ENCODE measurements at regions not wholly inside any gene's neighbourhood (a gene's known extent, or its start where the extent isn't known, plus 50 kb on each side); places are given as distances from the start of the nearest gene placed in this dataset.

DNA sequence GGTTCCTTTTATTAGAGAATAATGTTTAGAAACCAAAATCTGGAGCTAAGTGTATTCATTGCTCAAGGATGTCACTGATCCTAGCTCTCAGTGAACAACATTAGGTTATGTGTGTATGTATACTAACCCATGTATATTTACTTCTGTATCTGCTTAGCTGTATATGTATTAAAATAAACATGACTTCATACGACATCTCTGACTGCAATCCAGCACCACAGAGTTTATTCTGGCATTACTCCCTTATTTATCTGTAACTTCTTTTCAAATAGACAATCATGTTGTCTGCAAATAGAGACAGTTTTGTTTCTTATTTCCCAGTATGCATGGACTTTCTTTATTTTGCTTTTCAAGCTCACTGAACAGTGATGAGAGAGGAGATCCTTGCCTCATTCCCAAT lies 441.0 kb upstream of the NFE2L3 start:
- TF ChIP-seq, protein P1, sequence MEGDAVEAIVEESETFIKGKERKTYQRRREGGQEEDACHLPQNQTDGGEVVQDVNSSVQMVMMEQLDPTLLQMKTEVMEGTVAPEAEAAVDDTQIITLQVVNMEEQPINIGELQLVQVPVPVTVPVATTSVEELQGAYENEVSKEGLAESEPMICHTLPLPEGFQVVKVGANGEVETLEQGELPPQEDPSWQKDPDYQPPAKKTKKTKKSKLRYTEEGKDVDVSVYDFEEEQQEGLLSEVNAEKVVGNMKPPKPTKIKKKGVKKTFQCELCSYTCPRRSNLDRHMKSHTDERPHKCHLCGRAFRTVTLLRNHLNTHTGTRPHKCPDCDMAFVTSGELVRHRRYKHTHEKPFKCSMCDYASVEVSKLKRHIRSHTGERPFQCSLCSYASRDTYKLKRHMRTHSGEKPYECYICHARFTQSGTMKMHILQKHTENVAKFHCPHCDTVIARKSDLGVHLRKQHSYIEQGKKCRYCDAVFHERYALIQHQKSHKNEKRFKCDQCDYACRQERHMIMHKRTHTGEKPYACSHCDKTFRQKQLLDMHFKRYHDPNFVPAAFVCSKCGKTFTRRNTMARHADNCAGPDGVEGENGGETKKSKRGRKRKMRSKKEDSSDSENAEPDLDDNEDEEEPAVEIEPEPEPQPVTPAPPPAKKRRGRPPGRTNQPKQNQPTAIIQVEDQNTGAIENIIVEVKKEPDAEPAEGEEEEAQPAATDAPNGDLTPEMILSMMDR (IDR thresholded peaks at IDR 0.05), result no peak
- no peak for TF ChIP-seq EZH2 (IDR thresholded peaks at IDR 0.05; ENCODE audit: borderline replicate concordance, insufficient read depth, low read depth, low read length, poor library complexity, severe bottlenecking)
